Jurkat, Clone E6-1 (cell line): ENCODE measurements at regions not wholly inside any gene's neighbourhood (a gene's known extent, or its start where the extent isn't known, plus 50 kb on each side); places are given as distances from the start of the nearest gene placed in this dataset.
"Not testable (repeated sequence)": the region's sequence is repeated elsewhere in the genome, so short reads cannot be mapped to it uniquely, and the experiment has no call there.

Experiments
- DNase-seq: peaks from one replicate; pipeline ENCODE4 v3.0.0-alpha.2; 2011; ENCODE audit warnings: low read depth, low spot score
- H3K4me3 ChIP-seq: 2 replicates; pipeline ENCODE4 v1.5.1; 2011; ENCODE audit warnings: mild to moderate bottlenecking, low read length, control low read depth, moderate library complexity

GRCh38 chr4:75211422-75211821 lies 278.5 kb downstream of the PARM1 start:
- DNase-seq = no peak

DNA sequence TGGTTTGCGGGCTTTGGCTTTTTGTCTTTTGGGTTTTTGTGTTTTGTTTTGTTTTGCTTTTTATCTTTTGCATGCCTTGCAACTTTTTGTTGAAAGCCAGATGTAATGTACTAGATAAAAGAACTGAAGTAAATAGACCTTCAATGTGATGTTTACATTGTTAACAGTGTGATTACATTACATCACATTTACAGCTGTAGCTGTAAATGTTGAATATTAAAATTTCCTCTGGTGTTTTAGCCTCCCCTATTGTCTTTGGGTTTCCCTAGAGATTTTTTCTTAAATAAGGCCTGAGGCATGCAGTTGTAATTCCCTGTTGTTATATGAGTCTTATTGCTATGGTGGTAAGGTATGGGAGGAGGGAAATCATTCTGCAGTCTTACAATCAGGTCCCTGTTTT lies 275.0 kb downstream of the PARM1 start:
- no peak overlapping the region for H3K4me3 ChIP-seq
- DNase-seq = no peak

More at GRCh38 chr4:75211422-75211821, 278.5 kb downstream of the PARM1 start:
- H3K4me3 ChIP-seq = no peak overlapping the region

DNA sequence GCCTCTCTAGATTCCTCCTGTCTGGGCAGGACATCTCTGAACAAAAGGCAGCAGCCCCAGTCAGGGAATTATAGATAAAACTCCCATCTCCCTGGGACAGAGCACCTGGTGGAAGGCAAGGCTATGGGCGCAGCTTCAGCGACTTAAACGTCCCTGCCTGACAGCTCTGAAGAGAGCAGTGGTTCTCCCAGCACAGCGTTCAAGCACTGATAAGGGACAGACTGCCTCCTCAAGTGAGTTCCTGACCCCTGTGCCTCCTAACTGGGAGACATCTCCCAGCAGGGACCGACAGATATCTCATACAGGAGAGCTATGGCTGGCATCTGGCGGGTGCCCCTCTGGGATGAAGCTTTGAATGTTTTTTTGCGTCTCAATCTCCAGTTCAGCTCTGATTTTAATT lies 262.2 kb downstream of the PARM1 start:
- DNase-seq = no peak
- H3K4me3 ChIP-seq = no peak overlapping the region

DNA sequence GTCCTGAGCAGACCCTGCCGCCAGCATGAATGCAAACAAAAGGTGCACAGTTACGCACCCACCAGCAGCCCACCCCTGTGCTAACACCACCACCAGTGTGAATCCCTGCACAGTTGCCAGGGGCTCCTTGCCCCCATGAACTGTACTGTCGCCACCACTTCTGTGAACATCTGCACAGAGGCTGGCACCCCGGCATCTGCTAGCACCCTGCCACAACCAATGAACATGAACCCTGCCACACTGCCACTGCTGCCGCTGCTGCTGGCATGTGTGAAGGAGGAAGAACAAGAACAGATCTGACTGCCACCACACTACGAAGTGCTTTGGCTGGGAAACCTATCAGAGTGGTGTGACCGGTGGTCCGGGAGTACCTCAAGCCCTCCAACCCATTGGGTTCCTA lies 261.3 kb downstream of the PARM1 start:
- DNase-seq = no peak
- H3K4me3 ChIP-seq = no peak overlapping the region

DNA sequence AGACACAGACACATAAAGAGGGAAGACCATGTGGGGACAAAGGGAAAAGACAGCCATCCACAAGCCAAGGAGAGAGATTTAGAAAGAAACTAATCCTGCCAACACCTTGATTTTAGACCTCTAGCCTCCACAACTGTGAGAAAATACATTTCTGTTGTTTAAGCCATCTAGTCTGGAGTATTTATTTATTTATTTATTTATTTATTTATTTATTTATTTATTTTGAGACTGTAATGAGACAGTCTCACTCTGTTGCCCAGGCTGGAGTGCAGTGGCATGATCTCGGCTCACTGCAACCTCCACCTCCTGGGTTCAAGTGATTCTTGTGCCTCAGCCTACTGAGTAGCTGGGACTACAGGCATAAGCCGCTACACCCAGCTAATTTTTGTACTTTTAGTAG lies 259.3 kb downstream of the PARM1 start:
- not testable (repeated sequence) for DNase-seq, H3K4me3 ChIP-seq

GRCh38 chr4:75189711-75190335 lies 256.9 kb downstream of the PARM1 start:
- no peak for DNase-seq
- no peak overlapping the region for H3K4me3 ChIP-seq

DNA sequence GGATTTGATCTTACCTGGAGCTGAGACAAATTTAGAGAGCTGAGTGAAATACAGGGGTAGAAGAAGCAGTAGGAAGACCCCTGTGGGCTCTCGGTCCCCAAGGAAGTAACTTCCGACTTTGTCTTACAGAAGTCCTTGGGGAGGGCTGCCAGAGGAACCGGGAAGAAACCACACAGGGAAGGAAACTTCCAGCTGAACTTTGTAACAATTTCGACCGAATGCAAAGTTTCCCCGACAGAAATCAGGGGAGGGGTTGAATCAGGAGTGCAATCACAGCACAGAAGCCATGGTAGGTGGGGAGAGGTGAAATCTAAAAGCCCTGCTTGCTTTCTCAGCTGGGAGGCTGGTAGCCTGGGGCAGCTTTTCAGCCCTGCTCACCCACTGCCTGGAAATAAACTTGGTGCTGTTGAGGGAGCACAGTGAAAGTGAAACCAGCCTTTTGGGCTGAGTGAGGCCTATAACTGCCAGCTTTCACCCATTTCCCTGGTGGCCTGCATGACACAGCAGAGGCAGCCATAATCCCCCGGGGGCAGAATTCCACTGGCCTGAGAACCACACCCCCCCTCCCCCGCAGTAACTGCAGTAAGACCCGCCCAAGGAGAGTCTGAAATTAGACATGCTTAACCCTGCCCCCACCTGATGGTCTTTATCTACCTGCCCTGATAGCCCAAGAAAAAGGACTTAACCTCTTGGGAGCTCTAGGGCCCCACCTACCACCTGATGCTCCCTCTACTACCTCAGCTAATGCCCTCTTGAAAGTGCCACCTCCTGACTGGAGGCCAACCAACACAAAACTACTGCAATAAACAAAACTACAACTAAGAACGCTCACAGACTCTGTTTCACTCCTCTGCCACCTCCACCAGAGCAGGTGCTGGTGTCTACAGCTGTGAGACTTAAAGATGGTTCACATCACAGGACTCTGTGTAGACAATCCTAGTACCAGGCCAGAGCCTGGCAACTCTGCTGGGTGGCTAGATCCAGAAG lies 248.2 kb downstream of the PARM1 start:
- H3K4me3 ChIP-seq = no peak overlapping the region
- peak; percentile 22 for DNase-seq

- no peak for DNase-seq
- no peak overlapping the region for H3K4me3 ChIP-seq
These were observed 247.3 kb downstream of the PARM1 start for GRCh38 chr4:75180217-75180616.

DNA sequence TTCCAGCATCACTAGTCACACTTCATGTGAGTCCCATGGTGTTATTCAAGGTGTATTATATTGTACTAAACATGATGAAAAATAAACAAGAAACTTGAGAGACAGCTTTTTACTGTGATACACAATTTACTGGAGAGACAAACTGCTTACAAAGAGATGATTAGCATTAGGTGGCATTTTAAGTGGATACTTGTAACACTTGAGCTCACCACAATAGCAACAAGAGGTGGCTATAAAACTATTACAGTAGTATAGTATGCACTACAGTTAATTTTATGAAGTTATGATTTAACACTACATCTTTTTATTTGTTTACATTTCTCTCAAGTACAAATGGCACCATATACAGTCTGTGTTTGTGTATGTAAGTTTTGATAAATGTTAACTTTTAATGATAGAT lies 246.6 kb downstream of the PARM1 start:
- H3K4me3 ChIP-seq = no peak overlapping the region
- DNase-seq = no peak

DNA sequence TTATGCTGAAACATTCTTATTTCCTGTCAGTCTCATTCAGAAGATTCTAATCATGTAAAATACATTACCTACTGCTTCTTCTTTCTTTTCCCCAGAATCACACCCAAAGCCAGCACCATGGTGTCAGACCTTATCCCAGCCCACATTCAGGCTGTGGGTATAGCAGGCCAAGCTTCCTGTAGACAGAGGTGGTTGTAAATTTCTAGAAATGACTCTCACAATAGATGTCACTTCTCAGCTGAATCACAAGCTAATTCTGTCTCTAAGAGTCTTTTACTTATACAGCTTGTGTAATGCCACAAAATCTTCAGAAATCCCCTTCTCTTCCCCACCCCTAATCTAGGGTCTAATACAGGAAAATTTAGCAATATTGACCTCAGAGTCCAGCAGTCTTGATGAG lies 239.6 kb downstream of the PARM1 start:
- no peak overlapping the region for H3K4me3 ChIP-seq
- no peak for DNase-seq

GRCh38 chr4:75169427-75169826 lies 236.5 kb downstream of the PARM1 start:
- no peak for DNase-seq
- no peak overlapping the region for H3K4me3 ChIP-seq

GRCh38 chr4:75169020-75169419 lies 236.1 kb downstream of the PARM1 start:
- no peak for DNase-seq
- H3K4me3 ChIP-seq = no peak overlapping the region

DNA sequence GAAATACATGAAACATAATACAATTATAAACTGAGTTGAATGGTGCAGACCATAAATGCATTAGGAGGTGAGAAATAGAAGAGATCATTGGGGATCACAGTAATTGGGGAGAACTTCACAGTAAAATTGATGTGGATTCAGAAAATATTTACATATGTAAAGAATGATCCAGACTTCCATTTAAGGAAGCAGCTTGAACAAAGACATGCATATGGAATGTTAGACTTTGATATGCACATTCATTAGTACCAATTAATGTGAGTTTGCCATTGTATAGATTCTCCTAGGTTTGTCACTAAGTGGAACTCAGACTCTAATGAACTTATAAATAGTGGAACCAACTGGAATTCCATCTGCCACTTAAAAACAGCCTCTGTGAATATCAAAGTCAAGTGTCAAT lies 235.6 kb downstream of the PARM1 start:
- no peak for DNase-seq
- H3K4me3 ChIP-seq = no peak overlapping the region

DNA sequence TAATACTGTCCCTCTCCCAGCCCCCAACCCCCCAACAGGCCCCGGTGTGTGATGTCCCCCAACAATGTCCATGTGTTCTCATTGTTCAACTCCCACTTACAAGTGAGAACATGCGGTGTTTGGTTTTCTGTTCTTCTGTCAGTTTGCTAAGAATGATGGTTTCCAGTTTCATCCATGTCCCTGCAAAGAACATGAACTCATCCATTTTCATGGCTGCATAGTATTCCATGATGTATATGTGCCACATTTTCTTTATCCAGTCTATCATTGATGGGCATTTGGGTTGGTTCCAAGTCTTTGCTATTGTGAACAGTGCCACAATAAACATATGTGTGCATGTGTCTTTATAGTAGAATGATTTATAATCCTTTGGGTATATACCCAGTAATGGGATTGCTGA lies 232.2 kb downstream of the PARM1 start:
- DNase-seq, H3K4me3 ChIP-seq: not testable (repeated sequence)

DNA sequence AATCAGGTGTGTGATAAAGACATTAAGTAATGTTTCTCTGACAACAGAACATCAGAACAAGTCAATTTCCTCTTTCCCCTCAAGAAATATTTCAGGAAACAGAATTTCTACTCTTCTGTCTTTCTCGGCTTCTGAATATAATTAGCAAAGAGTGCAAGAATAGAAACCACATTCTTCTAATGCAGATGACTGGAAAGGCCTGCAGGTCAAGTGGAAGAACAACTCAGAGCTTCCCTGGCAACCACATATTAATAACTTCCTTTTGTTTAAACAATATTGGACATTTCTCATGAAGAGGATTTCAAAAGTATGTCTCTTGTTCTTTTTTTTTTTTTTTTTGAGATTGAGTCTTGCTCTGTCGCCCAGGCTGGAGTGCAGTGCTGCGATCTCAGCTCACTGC lies 225.5 kb downstream of the PARM1 start:
- DNase-seq = no peak
- no peak overlapping the region for H3K4me3 ChIP-seq

DNA sequence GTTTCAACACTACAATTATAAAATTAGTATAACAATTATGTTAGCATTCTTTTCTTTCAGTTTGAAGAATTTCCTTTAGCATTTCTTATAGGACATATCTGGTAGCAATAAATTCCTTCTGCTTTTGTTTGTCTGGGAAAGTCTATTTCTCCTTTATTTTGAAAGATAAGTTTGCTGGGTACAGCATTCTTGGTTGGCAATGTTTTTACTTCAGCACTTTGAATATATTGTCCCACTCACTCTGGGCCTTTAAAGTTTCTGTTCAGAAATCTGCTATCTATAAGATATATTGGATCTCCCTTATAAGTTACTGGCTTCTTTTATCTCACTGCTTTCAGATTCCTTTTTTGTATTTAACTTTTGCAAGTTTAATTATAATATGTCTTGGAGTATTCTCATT lies 222.1 kb downstream of the PARM1 start:
- no peak overlapping the region for H3K4me3 ChIP-seq
- DNase-seq = no peak

DNA sequence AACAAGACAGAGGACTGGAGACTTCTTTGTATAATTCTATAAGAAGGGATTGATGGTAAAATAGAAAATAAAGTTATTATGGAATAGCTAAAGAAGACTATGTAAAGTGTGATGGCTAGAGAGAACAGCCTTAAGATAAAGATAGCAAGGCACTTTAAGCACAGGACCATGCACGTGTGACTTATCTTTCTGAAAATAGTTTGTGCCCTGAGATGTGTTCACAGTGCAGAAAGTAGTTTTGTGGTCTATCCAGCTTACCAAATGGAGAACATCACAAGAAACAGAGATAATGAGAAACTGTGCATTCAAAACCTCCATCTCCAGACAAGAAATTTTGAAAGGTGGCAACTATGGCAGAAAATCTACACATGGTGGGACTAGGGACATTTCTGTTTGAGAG lies 213.3 kb downstream of the PARM1 start:
- no peak overlapping the region for H3K4me3 ChIP-seq
- DNase-seq = no peak

DNA sequence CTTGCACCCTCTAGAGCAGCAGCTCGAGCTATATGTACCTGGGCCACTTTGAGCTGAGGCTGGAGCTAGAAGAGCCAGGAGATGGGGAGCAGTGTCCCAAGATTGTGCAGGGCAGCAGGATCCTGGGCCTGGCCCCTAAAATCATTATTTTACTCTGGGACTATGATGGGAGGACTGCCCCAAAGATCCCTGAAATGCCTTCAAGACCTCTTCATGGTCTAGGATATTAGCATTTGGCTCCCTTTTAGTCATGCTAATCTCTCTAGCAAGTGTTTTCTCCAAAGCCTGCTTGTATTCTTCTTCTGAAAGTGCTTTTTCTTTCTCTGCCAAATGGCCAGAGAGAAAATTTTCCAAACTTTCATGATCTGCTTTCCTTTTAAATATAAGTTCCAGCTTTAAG lies 211.6 kb downstream of the PARM1 start:
- DNase-seq = no peak
- no peak overlapping the region for H3K4me3 ChIP-seq

- DNase-seq = no peak
- no peak overlapping the region for H3K4me3 ChIP-seq
These were observed 209.9 kb downstream of the PARM1 start for GRCh38 chr4:75142850-75143249.

DNA sequence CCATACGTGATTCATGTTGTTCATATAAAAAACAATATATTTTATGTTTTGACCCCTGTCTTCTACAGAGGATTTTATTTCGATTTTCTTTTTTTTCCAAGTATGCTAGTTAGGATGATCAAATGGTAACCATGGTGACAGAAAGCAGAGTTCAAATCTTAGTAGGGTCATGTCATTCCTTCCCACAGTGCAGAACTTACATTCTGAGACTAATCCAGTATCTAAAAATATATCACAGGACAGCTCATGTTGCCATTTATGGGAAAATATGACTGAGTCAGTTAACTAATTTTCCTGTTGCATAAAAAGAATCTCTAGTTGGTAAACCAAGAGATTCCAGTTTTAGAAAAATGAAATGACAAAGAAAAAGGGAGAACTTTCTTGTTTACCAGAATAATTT lies 209.5 kb downstream of the PARM1 start:
- no peak for DNase-seq
- no peak overlapping the region for H3K4me3 ChIP-seq

GRCh38 chr4:75141162-75141561 lies 208.2 kb downstream of the PARM1 start:
- no peak overlapping the region for H3K4me3 ChIP-seq
- no peak for DNase-seq
